ENCODE measurements at regions not wholly inside any gene's neighbourhood (a gene's known extent, or its start where the extent isn't known, plus 50 kb on each side); places are given as distances from the start of the nearest gene placed in this dataset.

DNA sequence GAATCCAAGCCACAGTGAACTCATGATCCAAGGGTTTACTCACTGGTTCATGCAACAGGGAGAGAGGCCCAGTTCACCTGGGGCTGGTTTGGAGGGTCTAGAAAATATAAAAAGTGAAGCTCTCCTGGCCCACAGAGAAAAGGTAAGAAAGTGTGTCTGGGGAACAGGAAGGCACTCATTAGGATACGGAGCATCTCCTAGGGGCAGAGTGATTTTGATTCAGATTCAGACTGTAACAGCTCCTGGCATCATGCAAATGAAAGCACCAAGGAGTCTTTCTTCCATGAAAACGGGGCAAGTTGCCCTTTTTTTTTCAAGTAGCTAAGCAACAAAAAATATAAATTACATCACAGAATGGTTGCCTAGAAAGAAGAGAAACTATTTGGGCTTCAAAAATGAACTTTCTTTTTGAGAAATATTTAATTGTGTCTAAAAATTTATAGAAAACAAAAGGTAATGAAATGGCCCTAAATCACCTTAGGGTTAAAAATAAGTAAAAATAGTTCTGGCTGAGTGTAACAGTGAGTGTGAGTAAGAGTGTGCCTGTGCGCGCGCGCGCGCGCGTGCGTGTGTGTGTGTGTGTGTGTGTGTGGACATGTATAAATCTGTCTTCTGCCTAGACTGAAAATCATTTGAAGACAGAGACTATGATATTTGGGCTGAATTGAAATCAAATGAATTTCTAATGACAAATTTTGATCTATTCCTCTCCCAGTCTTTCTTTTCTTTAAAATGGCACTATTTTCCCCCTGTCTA is 177.8 kb upstream of the ZNF462 start:
- TF ChIP-seq, protein P1, sequence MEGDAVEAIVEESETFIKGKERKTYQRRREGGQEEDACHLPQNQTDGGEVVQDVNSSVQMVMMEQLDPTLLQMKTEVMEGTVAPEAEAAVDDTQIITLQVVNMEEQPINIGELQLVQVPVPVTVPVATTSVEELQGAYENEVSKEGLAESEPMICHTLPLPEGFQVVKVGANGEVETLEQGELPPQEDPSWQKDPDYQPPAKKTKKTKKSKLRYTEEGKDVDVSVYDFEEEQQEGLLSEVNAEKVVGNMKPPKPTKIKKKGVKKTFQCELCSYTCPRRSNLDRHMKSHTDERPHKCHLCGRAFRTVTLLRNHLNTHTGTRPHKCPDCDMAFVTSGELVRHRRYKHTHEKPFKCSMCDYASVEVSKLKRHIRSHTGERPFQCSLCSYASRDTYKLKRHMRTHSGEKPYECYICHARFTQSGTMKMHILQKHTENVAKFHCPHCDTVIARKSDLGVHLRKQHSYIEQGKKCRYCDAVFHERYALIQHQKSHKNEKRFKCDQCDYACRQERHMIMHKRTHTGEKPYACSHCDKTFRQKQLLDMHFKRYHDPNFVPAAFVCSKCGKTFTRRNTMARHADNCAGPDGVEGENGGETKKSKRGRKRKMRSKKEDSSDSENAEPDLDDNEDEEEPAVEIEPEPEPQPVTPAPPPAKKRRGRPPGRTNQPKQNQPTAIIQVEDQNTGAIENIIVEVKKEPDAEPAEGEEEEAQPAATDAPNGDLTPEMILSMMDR (IDR thresholded peaks at IDR 0.05) = no peak
- TF ChIP-seq EZH2phosphoT487 (IDR thresholded peaks at IDR 0.05) (no peak), EZH2 (IDR thresholded peaks at IDR 0.05) (no peak)

Measured in neural progenitor cell (in vitro differentiated cells).